Cardiac muscle cell (in vitro differentiated cells and primary cell): ENCODE measurements at regions not wholly inside any gene's neighbourhood (a gene's known extent, or its start where the extent isn't known, plus 50 kb on each side); places are given as distances from the start of the nearest gene placed in this dataset.

Experiments used
- DNase-seq, 2 donors: peaks; one replicate each; pipeline versions ENCODE4 v3.0.0 to v3.0.0-alpha.2; 2010 to 2017; ENCODE audit warnings: low read depth in 1 of 2, low spot score in 1 of 2
- H3K27ac ChIP-seq: fragments of 200-600 bp; sonication (generic); 2 replicates; pipeline ENCODE4 v1.5.1; 2016
- H3K27me3 ChIP-seq: fragments of 200-600 bp; sonication (generic); 2 replicates; pipeline ENCODE4 v1.6.0; 2016; ENCODE audit warnings: control low read depth
- H3K36me3 ChIP-seq: fragments of 200-600 bp; sonication (generic); 2 replicates; pipeline ENCODE4 v1.5.1; 2016; ENCODE audit warnings: control low read depth
- H3K4me1 ChIP-seq: fragments of 200-600 bp; sonication (generic); 2 replicates; pipeline ENCODE4 v1.8.1; 2017; ENCODE audit warnings: low read depth, mild to moderate bottlenecking, mixed run types
- H3K4me3 ChIP-seq: fragments of 200-600 bp; sonication (generic); 2 replicates; pipeline ENCODE4 v1.5.1; 2016; ENCODE audit warnings: mild to moderate bottlenecking
- H3K9me3 ChIP-seq: fragments of 200-600 bp; sonication (generic); 2 replicates; pipeline ENCODE4 v1.5.1; 2017; ENCODE audit warnings: low read depth, mild to moderate bottlenecking, control low read depth
- CTCF ChIP-seq: IDR thresholded peaks from 2 replicates; pipeline ENCODE4 v1.5.1; 2012; ENCODE audit warnings: low read depth, mild to moderate bottlenecking, low read length

GRCh38 chr13:80727321-80727975 is 386.5 kb upstream of the SPRY2 start:
- no peak overlapping the region for H3K4me3 ChIP-seq
- H3K4me1 ChIP-seq, result peaks cover 11% of the 10 kb centered on the region
- no peak overlapping the region for H3K27ac ChIP-seq
- no peaks in the 10 kb centered on the region for H3K36me3 ChIP-seq
- H3K27me3 ChIP-seq, result no peaks in the 10 kb centered on the region
- peak in 1 of 2 donors; percentile 20 for DNase-seq
- no peak for TF ChIP-seq CTCF
- no peaks in the 10 kb centered on the region for H3K9me3 ChIP-seq

- no peaks in the 10 kb centered on the region for H3K36me3 ChIP-seq
- H3K27ac ChIP-seq, result no peak overlapping the region
- no peak for DNase-seq
- no peaks in the 10 kb centered on the region for H3K27me3 ChIP-seq
- TF ChIP-seq CTCF, result no peak
- no peak overlapping the region for H3K4me3 ChIP-seq
- H3K9me3 ChIP-seq, result no peaks in the 10 kb centered on the region
- H3K4me1 ChIP-seq, result peaks cover 11% of the 10 kb centered on the region
These were observed 385.9 kb upstream of the SPRY2 start for GRCh38 chr13:80726868-80727267.

DNA sequence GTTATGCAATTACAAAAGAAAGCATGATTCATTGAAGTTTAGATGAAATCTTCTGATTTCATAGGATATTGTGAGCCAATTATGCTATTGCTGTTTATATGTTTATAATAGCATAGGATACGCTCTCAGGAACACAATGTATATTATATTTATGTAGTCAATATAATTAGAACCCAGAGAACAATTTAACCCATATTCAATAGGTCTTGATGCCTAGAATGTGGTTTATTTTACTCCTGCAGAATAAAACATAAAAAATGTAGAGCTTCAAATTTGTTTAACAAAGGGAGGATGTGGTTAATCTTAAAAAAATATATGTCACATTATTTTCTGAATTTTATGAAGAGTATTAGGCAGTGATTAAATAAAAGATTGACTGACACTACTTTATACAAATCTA is 380.8 kb upstream of the SPRY2 start:
- Histone ChIP-seq H3K27ac (no peak overlapping the region), H3K4me3 (no peak overlapping the region), H3K4me1 (peaks cover 3% of the 10 kb centered on the region), H3K9me3 (no peaks in the 10 kb centered on the region), H3K36me3 (no peaks in the 10 kb centered on the region), H3K27me3 (no peaks in the 10 kb centered on the region)
- TF ChIP-seq CTCF, result no peak
- DNase-seq, result no peak

DNA sequence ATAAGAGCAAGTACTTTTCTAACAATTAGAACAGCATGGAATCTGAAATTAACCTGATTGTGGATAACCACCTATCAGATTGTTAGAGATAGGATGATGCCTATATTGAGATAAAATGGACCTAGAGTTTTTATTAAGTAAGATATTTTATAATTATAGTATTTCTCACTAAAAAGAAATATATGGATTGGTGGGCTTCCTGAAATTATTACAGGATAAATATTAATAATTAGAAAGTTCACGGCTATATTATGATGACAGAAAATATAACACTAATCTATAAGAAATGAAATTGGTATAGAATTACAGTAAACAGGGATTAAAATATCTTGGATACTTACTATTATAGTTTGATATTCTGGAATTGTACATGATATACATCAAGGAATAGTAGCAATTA is 378.0 kb upstream of the SPRY2 start:
- TF ChIP-seq CTCF, result no peak
- no peak overlapping the region for H3K4me3 ChIP-seq

DNA sequence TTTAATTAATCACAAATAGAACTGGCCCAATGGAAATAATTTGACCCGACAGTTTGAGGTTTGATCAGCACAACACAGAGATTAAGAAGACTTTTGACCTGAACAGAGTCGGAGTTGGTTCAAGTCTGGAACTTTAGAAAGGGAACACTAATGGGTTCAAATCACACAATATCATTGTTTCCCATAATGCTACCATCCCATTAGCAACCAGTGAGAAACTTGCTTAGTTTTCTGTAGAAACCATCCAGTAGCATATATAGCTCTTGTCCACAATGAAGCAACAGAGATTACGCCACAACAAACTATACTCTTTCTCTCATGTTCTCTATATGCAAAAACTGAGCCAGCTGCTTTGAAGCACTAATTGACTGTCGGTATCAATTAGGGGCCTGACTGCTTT is 376.9 kb upstream of the SPRY2 start:
- no peak for TF ChIP-seq CTCF
- peak in 1 of 2 donors; percentile 4 for DNase-seq
- no peak overlapping the region for H3K27ac ChIP-seq
- no peaks in the 10 kb centered on the region for H3K36me3 ChIP-seq
- no peaks in the 10 kb centered on the region for H3K9me3 ChIP-seq
- H3K4me3 ChIP-seq, result no peak overlapping the region
- peaks cover 6% of the 10 kb centered on the region for H3K4me1 ChIP-seq
- H3K27me3 ChIP-seq, result no peaks in the 10 kb centered on the region

More for the DNA sequence above, 378.0 kb upstream of the SPRY2 start:
- Histone ChIP-seq H3K27ac (no peak overlapping the region), H3K27me3 (no peaks in the 10 kb centered on the region), H3K9me3 (no peaks in the 10 kb centered on the region), H3K36me3 (no peaks in the 10 kb centered on the region), H3K4me1 (peaks cover 6% of the 10 kb centered on the region)
- DNase-seq, result no peak
